SK-N-SH (cell line): ENCODE measurements at regions not wholly inside any gene's neighbourhood (a gene's known extent, or its start where the extent isn't known, plus 50 kb on each side); places are given as distances from the start of the nearest gene placed in this dataset.
A peak's percentile ranks its signal among the peaks of the same experiment; 100 is the strongest.

Experiments
- CTCF ChIA-PET: fragments of 300-600, 350-600 bp; formaldehyde crosslinking; extraction: SDS; loops from one replicate; lab custom pipeline; 2021; lab: Yijun Ruan, JAX
- POLR2A ChIA-PET: fragments of 350-600 bp; sonication (Branson Sonifier 250); formaldehyde crosslinking; extraction: SDS; loops from one replicate; lab custom pipeline; 2020; ENCODE audit warnings: antibody characterized with exemption, inconsistent platforms; lab: Yijun Ruan, JAX
- DNase-seq: peaks from one replicate; pipeline ENCODE4 v3.0.0; 2012
- H2AFZ ChIP-seq: fragments of 200-600 bp; sonication (generic); 2 replicates; pipeline ENCODE4 v1.8.1; 2016; ENCODE audit warnings: antibody characterized with exemption, mild to moderate bottlenecking, low read depth
- H3F3A ChIP-seq: fragments of 200-600 bp; sonication (generic); replicated peaks from 2 replicates; pipeline ENCODE3; 2016; ENCODE audit warnings: antibody characterized with exemption, mild to moderate bottlenecking; ENCODE audit not compliant: insufficient read depth
- H3K27ac ChIP-seq, 2 experiments: fragments of 200-500 bp in 1 of 2; fragments of 200-600 bp in 1 of 2; sonication (Bioruptor generic) in 1 of 2; sonication (generic), shearing (Covaris generic) in 1 of 2; 2 replicates each; pipeline versions ENCODE4 v1.5.1 to v1.6.1; 2014 to 2016; ENCODE audit warnings: low read depth in 2 of 2, inconsistent platforms in 1 of 2, low read length in 1 of 2, mild to moderate bottlenecking in 1 of 2, mixed read lengths in 1 of 2
- H3K27me3 ChIP-seq: fragments of 200-600 bp; sonication (generic), shearing (Covaris generic); 2 replicates; pipeline ENCODE4 v1.6.1; 2016; ENCODE audit warnings: mixed run types; ENCODE audit not compliant: insufficient read depth
- H3K36me3 ChIP-seq, 2 experiments: fragments of 200-500 bp in 1 of 2; fragments of 200-600 bp in 1 of 2; sonication (Bioruptor generic) in 1 of 2; sonication (generic) in 1 of 2; replicated peaks in 1 of 2; 2 replicates each; pipeline versions ENCODE3 to v1.5.1; 2014 to 2016; ENCODE audit warnings: low read length in 1 of 2, mild to moderate bottlenecking in 1 of 2; ENCODE audit not compliant: insufficient read depth in 2 of 2, control insufficient read depth in 1 of 2
- H3K4me1 ChIP-seq, 2 experiments: fragments of 200-500 bp in 1 of 2; fragments of 200-600 bp in 1 of 2; sonication (Bioruptor generic) in 1 of 2; sonication (generic), shearing (Covaris generic) in 1 of 2; 2 replicates each; pipeline versions ENCODE4 v1.5.1 to v1.6.1; 2014 to 2016; ENCODE audit warnings: low read depth in 1 of 2, low read length in 1 of 2, mixed run types in 1 of 2; ENCODE audit not compliant: insufficient read depth in 2 of 2, control insufficient read depth in 1 of 2
- H3K4me2 ChIP-seq: fragments of 200-600 bp; sonication (generic), shearing (Covaris generic); 2 replicates; pipeline ENCODE4 v1.6.1; 2017; ENCODE audit warnings: mixed run types
- H3K4me3 ChIP-seq, 2 experiments: fragments of 200-500 bp in 1 of 2; fragments of 200-600 bp in 1 of 2; sonication (Bioruptor generic) in 1 of 2; sonication (generic), shearing (Covaris generic) in 1 of 2; 2 replicates each; pipeline versions ENCODE4 v1.5.1 to v1.8.1; 2014 to 2016; ENCODE audit warnings: low read depth in 2 of 2, inconsistent platforms in 1 of 2, low read length in 1 of 2, mild to moderate bottlenecking in 1 of 2, mixed read lengths in 1 of 2, moderate library complexity in 1 of 2
- H3K79me2 ChIP-seq: fragments of 200-600 bp; sonication (generic); 2 replicates; pipeline ENCODE4 v1.8.1; 2017; ENCODE audit warnings: mild to moderate bottlenecking; ENCODE audit not compliant: insufficient read depth
- H3K9ac ChIP-seq: fragments of 200-600 bp; sonication (generic); 2 replicates; pipeline ENCODE4 v1.6.1; 2017; ENCODE audit warnings: mixed run types
- H3K9me2 ChIP-seq: fragments of 200-600 bp; sonication (generic); 2 replicates; pipeline ENCODE4 v1.6.1; 2017; ENCODE audit warnings: mixed run types
- H3K9me3 ChIP-seq: fragments of 200-600 bp; sonication (generic); 2 replicates; pipeline ENCODE4 v1.6.1; 2017; ENCODE audit warnings: mixed run types, mild to moderate bottlenecking, moderate library complexity
- H4K20me1 ChIP-seq: fragments of 200-600 bp; sonication (generic); 2 replicates; pipeline ENCODE4 v1.6.1; 2017; ENCODE audit warnings: mild to moderate bottlenecking, mixed run types; ENCODE audit not compliant: insufficient read depth
- ELF1 ChIP-seq: IDR thresholded peaks from 2 replicates; pipeline ENCODE4 v1.4.0; 2012
- FOSL2 ChIP-seq: IDR thresholded peaks from 2 replicates; pipeline ENCODE4 v1.4.0; 2012; ENCODE audit warnings: low read depth, mild to moderate bottlenecking, moderate library complexity, borderline replicate concordance
- FOXJ3 ChIP-seq: sonication (generic); formaldehyde crosslinking; IDR thresholded peaks from 2 replicates; pipeline ENCODE4 v1.5.1; 2020; ENCODE audit warnings: mild to moderate bottlenecking, missing genetic modification reagents
- GATA2 ChIP-seq: sonication (generic); formaldehyde crosslinking; IDR thresholded peaks from 2 replicates; pipeline ENCODE4 v1.5.0; 2020; ENCODE audit warnings: mild to moderate bottlenecking, missing genetic modification reagents
- IRF3 ChIP-seq: fragments of 150-350 bp; IDR thresholded peaks from 2 replicates; pipeline ENCODE4 v1.6.1; 2016; ENCODE audit warnings: mild to moderate bottlenecking, low read depth, low read length
- MAX ChIP-seq: IDR thresholded peaks from 2 replicates; pipeline ENCODE4 v1.4.0; 2012; ENCODE audit warnings: low read depth
- NFIC ChIP-seq: IDR thresholded peaks from 2 replicates; pipeline ENCODE4 v1.4.0; 2012; ENCODE audit warnings: borderline replicate concordance
- NRF1 ChIP-seq: IDR thresholded peaks from 2 replicates; pipeline ENCODE4 v1.6.1; 2012; ENCODE audit warnings: low read depth, mild to moderate bottlenecking, low read length
- PBX3 ChIP-seq: IDR thresholded peaks from 2 replicates; pipeline ENCODE4; 2012
- RAD21 ChIP-seq: IDR thresholded peaks from 2 replicates; pipeline ENCODE4 v1.6.1; 2012; ENCODE audit warnings: mild to moderate bottlenecking, low read length
- RCOR1 ChIP-seq: fragments of 150-350 bp; IDR thresholded peaks from 2 replicates; pipeline ENCODE4 v1.6.1; 2017; ENCODE audit warnings: antibody characterized with exemption, low read length
- RFX5 ChIP-seq: IDR thresholded peaks from 2 replicates; pipeline ENCODE4 v1.6.1; 2012; ENCODE audit warnings: mild to moderate bottlenecking, improper control_type of control experiment, low read length
- SIN3A ChIP-seq: IDR thresholded peaks from 2 replicates; pipeline ENCODE4 v1.6.1; 2012; ENCODE audit warnings: low read depth, mild to moderate bottlenecking, low read length, moderate library complexity, borderline replicate concordance
- SMC3 ChIP-seq: IDR thresholded peaks from 2 replicates; pipeline ENCODE4 v1.6.1; 2012; ENCODE audit warnings: low read depth, low read length, improper control_type of control experiment
- TAF1 ChIP-seq: IDR thresholded peaks from 2 replicates; pipeline ENCODE4 v1.6.1; 2012; ENCODE audit warnings: low read depth, mild to moderate bottlenecking, low read length, moderate library complexity, borderline replicate concordance
- TCF12 ChIP-seq: IDR thresholded peaks from 2 replicates; pipeline ENCODE4 v1.4.0; 2012
- TEAD4 ChIP-seq: IDR thresholded peaks from 2 replicates; pipeline ENCODE4 v1.4.0; 2012; ENCODE audit warnings: mild to moderate bottlenecking, borderline replicate concordance; ENCODE audit not compliant: insufficient read depth
- WGBS: methylation state at CpG from one replicate; pipeline ENCODE4 v1.1.6; 2017; ENCODE audit warnings: low lambda C conversion rate; 5-methylcytosine and 5-hydroxymethylcytosine counted together
- TF ChIP-seq, protein P1 (sequence below): fragments of 150-350 bp; IDR thresholded peaks from 2 replicates; pipeline ENCODE4 v1.6.1; 2017; ENCODE audit warnings: antibody characterized with exemption, low read length, low read depth, borderline replicate concordance
- TF ChIP-seq, protein P2 (sequence below): IDR thresholded peaks from 2 replicates; pipeline ENCODE4 v1.4.0; 2012; ENCODE audit warnings: low read depth, borderline replicate concordance

DNA sequence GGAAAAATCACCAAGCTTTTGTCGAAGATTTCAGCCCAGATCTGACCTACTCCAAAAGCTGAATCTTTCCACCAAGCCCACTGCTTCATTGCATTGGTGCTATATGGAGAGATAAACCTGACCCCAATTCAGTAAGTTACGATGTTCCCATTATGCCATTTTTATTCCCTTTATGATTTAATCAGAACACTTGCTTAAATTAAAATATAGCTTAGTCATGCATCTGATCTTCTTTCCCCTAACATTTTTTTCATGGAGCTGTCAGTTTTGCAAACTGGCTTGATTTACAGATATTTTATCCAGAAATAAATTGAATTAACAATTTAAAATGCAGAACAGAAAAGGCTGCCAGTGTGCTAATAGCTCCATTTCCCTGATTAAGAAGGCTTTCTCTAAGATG, 503.5 kb upstream of the C1orf87 start (continued):
- TF ChIP-seq, protein P1, sequence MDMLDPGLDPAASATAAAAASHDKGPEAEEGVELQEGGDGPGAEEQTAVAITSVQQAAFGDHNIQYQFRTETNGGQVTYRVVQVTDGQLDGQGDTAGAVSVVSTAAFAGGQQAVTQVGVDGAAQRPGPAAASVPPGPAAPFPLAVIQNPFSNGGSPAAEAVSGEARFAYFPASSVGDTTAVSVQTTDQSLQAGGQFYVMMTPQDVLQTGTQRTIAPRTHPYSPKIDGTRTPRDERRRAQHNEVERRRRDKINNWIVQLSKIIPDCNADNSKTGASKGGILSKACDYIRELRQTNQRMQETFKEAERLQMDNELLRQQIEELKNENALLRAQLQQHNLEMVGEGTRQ, result no peak
- TF ChIP-seq GATA2 (peak; percentile 47), TAF1 (no peak), FOSL2 (no peak), SMC3 (no peak), PBX3 (no peak)

- CTCF ChIA-PET, result no interaction called here
- no peak for TF ChIP-seq SIN3A
- TF ChIP-seq PBX3, result no peak
- TF ChIP-seq RFX5, result no peak
- no peak for TF ChIP-seq NRF1
- TF ChIP-seq NFIC, result no peak
- TF ChIP-seq RCOR1, result no peak
- TF ChIP-seq ELF1, result no peak
- no peak for TF ChIP-seq TCF12
- no peak for TF ChIP-seq TEAD4
- no peak for TF ChIP-seq IRF3
- TF ChIP-seq, protein P1, result no peak
- TF ChIP-seq, protein P2, sequence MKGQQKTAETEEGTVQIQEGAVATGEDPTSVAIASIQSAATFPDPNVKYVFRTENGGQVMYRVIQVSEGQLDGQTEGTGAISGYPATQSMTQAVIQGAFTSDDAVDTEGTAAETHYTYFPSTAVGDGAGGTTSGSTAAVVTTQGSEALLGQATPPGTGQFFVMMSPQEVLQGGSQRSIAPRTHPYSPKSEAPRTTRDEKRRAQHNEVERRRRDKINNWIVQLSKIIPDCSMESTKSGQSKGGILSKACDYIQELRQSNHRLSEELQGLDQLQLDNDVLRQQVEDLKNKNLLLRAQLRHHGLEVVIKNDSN, result no peak
- no peak for TF ChIP-seq RAD21
- TF ChIP-seq FOXJ3 (CRISPR knock-in tag), result no peak
- no peak for TF ChIP-seq MAX
- DNase-seq, result no peak
- Histone ChIP-seq H3K4me1 (peaks cover 5 to 8% of the 10 kb centered on the region in 2 experiments; a peak in 3 of 4 replicates), H3K36me3 (no peaks in the 10 kb centered on the region), H2AFZ (no peak overlapping the region), H3K9me3 (no peaks in the 10 kb centered on the region), H3K79me2 (no peaks in the 10 kb centered on the region), H3F3A (no peaks in the 10 kb centered on the region), H4K20me1 (no peaks in the 10 kb centered on the region), H3K9me2 (no peaks in the 10 kb centered on the region), H3K27me3 (no peaks in the 10 kb centered on the region), H3K4me2 (no peak overlapping the region), H3K4me3 (no peak overlapping the region), H3K27ac (peak overlapping the region in 1 of 2 experiments; percentile 40; a peak in 1 of 4 replicates), H3K9ac (no peak overlapping the region)
- 78% methylated on average over 2 of the region's 2 CpGs for WGBS
- POLR2A ChIA-PET, result no interaction called here
These were observed 501.9 kb upstream of the C1orf87 start for GRCh38 chr1:60575326-60575977.
